ENCODE measurements at regions not wholly inside any gene's neighbourhood (a gene's known extent, or its start where the extent isn't known, plus 50 kb on each side); places are given as distances from the start of the nearest gene placed in this dataset.

DNA sequence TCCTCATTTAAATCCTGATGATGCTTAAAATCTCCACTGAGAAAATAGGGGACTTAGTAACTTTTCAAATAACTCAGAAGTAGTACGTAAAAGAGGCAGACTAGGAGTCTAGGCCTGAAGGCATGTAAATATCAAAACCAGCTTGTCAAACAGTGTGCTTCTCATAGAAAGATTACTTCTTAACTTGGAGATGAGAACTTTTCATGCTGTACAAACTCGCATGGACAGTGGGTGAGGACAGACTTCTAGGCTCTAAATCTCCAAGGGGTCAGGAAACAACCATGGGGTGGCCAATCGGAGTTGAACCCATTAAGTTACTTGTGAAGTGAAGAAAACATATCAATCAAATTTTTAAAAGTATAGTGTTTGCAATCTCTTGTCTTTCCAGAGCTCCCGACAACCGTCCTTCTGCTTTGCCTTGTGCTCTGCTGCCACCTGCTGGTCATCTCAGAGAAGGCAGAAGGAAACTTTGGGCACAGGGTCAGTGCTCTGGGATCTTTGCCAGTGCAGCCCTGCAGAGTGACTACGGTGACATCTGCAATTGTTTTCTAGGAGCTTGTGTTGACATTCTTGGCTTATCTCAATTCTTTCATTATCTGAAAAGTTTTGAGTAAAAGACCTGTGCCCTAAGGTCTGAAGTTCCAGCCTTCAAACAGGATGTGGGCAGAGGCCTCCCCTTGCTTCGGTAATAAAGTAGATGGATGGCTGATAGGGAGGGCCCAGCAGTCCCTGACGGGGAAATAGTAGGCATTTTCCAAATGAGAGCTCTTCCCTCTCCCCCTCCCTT lies 105.1 kb upstream of the PDE4B start:
- DNase-seq: peak; percentile 61

DNA sequence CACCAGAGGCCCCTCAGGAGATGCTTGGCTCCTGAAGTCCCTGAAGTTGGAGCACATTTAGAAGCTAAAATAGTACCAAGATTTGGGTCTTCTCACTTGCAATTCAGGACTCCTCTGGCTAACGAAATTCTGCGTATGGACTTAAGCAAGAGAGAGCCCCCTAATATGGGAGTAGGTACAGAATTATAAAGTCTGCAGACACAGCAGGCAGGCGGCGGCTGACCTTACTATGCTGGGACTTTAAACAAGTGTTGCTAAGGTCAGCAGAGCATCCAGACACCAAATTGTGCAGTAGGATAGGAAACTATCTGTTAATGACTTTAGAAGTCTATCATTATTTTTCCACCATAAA lies 104.5 kb upstream of the PDE4B start:
- DNase-seq: no peak

DNA sequence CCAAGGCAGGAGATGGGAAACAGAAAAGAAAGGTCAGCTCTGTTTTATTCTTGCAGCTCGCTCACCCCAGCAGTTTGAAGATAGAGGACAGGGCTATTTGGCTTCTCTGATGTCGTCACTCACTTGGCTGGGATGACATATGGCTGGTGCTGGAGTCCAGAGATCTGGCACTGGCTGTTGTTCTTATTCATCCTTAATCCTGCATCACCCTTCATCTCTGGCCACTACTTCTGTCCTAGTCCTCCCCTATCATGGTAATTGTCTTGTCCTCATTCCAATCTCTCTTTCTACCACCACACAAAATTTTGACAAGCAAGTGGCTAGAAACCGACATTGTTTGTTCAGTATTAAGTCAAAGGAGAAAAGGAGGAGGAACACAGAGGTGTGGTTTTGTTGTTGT lies 103.8 kb upstream of the PDE4B start:
- DNase-seq: no peak

DNA sequence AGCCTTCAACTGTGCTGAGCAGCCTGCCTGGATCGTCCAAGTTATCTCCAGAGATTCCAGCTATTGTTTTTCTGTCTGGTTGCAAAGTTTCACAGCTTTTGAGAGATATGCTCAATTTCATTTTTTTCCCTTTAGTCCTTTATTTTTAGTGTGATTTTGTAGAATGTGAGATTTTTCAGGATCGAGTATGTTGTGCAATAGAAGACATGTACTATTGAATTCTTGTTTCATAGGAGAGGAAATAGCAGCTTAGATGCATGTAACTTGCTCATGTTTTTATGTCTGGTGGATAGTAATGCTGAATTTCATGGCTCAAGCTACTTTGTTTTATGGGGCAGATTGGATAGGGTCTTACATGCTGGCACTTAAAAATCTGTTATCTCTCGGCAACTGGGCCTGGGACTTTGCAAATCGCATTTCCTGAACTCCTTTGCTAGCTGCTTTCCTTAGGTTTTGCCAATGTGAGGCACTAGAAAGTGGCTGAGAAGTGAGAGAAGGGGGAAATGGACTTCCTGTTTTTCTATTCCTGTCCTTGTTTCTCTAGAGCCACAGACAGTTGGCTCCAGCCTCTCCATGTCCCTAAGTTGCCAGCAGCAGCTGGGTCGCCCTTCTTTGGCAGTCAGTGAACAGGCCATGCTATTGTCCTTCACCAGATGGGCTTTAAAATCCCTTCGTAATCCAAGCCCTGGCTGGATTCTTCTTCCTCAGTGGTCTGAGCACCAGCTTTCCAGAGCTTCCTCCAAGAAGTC lies 101.4 kb upstream of the PDE4B start:
- DNase-seq: no peak

DNA sequence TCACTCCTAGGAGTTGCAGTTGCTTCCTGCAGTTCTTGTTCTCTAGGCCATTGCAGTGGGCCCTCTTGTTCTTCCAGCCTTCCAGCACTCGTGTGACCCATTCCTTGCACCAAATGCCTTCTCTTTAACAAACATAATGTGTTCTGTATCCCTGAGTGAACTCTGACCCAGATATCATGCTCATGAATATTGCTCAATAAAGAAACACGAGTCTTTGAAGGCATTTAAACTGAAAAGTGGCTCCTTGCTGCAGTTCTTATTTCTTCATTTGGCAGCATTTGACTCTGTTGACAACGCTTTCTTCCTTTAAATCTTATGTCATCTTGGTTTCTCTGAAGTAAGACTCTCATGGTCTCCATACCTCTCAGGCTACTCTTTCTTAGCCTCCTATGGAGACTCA lies 100.7 kb upstream of the PDE4B start:
- DNase-seq: no peak

DNA sequence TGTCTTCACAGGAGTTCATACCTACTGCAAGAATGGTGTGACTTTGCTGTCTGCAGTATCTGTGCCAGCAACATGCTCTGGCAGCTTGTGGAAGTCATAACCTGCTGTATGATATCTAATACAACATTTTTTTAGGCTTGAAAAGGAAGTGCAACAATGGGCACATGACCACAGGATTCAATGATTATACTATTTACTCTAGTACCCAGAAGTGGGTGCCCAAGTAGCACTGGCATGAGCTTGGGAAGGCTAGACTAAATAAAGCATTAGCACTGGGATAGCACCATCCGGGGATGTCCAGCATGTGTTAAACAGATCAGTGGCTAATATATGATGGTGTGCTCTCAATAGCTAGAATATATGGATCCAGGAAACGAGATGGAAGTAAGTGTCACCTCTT lies 98.6 kb upstream of the PDE4B start:
- DNase-seq: no peak

DNA sequence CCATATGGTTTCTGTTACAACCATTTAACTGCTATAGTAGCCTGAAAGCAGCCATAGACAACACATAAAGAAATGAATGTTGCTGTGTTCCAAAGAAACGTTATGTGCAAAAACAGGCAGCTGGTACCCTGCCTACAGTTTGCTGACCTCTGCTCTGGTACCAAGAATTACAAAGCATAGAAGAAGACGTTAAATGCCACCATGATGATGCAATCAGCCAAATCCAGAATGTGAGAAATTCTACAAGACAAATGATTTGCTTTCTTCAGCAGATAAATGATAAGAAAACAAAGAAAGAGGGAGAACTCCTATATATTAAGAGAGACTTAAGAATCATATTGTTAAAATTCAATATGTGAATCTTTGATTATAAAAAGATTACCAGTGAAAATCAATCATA lies 97.8 kb upstream of the PDE4B start:
- no peak for DNase-seq

DNA sequence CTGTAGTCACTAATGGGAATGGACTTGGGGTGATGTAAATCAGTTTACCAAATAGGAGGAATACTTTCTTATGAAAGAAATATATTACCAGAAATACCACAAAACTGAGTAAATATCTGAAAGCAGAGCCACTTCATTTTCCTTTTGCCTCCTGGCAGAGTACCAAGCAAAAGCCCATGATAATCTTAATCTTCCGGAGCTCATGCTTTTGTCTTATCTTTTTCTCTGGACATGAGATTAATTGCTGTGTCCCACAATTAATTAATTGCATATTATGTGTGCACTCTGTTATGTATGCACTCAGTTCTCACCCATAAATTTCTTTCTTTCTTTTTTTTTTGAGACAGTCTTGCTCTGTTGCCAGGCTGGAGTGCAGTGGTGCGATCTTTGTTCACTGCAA lies 94.1 kb upstream of the PDE4B start:
- DNase-seq: no peak

DNA sequence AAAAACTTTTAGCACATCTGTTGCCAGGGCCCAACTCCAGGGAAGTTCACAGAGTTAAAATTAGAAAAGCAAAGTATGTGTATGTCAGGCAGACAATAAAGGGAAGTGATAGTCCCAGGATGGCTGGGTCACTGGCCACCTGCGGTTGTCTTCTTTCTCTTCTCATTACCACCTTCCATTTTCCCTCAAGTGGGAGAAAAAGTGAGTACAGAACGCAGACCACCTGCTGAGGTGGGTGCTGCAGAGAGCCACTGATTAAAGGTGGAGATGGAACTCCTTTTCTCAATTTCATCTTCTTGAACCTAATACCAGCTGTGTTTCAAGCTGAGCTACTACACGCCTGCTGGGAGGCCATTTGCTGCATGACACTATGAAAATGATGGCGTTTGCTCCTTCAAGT lies 88.8 kb upstream of the PDE4B start:
- DNase-seq: no peak

DNA sequence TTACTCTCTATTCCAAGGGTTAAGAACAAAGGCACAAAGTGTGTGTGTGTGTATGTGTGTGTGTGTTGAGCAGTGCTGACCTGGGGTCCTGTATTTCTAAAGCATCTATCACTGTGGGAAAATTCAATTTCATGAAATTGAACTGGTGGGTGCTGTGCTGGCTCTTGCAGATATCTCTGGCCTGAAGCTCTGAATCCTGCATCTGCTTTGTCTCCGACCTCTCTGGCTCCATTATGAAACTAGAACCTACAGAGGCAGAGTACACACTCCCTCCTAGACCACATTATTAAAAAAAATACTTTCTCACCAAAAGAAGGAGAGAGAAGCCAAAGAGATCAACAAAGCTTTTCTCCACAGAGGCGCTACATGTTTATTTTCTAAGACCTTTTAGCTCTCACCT lies 88.4 kb upstream of the PDE4B start:
- DNase-seq: no peak

DNA sequence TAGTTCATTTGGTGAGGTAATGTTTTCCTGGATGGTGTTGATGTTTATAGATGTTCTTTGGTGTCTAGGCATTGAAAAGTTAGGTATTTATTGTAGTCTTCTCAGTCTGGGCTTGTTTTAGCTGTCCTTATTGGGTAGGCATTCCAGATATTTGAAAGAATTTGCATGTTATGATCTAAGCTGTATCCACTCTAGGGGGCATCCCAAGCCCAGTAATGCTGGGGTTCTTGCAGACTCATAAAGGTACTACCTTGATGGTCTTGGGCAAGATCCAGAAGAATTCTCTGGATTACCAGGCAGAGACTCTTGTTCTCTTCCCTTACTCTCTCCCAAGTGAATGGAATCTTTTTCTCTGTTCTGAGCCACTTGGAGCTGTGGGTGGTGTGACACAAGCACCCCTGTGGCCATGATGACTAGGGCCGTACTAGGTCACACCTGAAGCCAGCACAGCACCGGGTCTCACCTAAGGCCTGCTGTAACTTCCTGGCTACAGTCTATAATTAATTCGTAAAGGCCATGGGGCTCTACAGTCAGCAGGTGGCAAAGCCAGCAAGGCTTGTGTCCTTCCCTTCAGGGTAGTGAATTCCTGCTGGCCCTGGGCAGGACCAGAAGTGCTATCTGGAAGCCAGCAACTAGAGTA lies 74.8 kb upstream of the PDE4B start:
- DNase-seq: no peak

DNA sequence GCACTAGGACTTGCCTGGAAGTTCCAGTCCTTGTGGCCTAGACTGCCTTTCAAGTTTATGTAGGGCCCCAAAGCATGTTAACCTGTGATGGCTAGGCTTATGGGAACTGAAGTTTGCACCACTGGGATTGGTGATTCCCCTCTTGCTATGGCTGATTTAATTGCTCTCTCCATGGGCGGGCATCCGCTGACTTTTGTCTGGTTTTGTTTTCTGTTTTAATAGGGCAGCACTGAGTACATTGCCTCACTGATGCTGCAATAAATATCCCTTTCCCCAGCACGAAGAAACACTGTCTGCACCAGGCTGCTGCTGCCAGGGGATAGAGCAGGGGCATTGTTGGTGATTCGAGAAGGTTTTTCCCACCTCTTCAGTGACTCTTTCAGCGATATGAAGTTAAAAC lies 73.3 kb upstream of the PDE4B start:
- DNase-seq: no peak

DNA sequence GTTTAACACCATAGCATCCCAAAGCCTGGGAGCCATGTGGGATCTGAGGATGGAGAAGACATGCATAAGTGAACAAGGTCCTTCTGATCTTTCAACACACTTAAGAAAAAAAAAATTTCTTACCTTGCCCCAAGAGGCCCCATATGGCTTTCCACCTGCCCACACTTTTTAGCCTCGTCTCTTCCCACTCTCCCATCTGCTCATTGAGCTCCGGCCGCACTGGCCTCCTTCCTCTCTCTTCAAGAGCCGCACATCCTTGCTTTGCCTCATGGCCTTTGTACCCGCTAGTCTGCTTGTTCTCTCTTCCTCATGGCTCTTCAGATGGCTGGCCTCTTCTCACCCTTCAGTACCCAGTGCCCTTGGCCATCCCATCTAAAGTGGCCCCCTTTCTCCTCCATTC lies 70.2 kb upstream of the PDE4B start:
- no peak for DNase-seq

DNA sequence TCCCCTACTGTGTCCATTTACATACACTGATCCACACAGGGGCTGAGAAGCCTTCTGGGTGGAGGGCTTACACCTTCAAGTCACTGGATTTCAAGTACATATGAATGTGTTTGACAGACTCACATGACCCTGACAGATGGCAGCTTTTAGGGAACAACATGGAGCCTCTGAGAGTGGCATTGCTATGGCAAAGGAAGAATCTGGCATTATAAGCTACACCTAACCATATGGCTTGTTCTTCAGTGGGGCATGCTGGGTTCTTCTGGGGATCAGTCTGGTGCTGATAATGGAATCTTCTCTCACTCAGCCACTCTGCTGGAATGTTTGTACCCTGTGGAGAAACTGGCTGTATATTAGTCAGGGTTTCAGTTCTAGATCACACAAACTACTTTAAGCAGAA lies 68.5 kb upstream of the PDE4B start:
- DNase-seq: no peak

DNA sequence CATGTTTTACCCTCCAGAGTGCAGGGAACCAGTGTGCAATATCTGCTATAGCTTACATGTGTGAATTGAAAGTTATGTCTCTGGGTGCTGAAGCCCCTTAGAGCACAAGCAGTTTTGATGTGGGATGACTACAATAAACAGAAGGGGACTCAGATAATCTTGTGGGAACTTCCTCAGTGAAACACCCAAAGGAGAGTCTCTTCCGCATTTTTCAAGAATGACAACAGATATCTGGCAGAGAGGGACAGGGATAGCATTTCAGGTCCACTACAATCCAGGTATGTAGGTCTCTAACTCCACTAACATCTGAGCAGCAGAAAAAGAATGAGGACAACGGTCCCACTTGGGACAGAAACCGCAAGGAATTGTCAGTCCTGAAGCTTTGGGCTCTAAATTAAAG lies 67.6 kb upstream of the PDE4B start:
- DNase-seq: no peak

DNA sequence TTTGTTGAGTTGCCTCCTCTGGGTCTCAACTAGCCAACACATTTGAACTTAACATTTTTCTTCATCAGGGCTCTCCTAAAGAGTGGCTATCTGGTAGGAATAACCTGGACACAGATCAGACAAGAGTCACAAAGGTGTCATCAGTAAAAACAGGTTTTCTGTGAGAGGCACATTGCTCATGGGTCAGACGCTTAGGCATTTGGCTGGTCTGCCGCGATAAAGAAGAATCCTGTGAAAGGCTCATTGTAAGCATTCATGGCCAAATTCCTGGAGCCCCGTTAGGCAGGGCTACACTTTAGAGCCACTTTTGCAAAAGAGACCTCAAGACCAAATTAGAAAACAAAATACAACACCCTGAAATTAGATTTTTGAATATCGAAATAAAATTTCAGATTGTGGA lies 64.2 kb upstream of the PDE4B start:
- DNase-seq: no peak

DNA sequence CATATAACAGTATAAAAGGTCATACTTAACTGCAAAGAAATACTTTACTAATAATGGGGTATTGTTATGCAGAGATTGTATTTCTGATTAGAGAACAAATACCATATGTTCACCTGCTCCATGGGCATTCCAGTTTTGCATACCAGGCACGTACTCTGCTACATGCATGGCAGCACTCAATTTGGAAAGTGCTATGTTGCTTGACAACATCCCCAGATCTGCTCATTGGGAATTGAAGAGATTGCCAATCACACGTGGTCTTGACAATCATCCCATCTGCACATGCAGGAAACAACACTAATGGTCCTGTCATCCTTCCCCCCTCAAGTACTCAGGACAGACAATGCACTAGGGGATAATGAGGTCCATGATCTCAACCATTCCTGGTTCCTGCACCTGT lies 63.4 kb upstream of the PDE4B start:
- no peak for DNase-seq

DNA sequence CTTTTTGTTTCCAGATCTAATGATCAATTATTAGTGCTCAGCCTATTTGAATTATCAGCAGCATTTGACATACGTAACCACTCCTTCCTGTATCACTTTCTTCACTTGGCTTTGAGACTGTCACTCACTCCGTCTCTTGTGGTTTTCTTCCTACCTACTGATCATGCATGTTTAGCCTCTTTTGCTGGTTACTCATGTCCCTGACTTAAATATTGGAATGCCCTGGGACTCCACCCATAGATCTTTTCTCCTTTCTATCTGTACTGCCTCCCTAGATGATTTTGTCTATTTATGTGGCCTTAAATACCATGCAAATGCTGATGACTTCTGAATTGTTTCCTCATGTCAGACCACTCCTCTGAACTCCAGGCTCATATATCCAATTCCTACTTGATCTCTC lies 57.7 kb upstream of the PDE4B start:
- DNase-seq: no peak

DNA sequence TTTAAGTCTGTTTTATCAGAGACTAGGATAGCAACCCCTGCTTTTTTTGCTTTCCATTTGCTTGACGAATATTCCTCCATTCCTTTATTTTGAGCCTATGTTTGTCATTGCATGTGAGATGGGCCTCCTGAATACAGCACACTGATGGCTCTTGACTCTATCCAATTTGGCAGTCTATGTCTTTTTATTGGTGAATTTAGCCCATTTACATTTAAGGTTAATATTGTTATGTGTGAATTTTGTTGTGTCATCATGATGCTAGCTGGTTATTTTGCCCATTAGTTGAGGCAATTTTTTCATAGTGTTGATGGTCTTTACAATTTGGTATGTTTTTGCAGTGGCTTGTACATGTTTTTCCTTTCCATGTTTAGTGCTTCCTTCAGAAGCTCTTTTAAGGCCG lies 50.7 kb upstream of the PDE4B start:
- no peak for DNase-seq
